22Rv1 (cell line): ENCODE measurements at regions not wholly inside any gene's neighbourhood (a gene's known extent, or its start where the extent isn't known, plus 50 kb on each side); places are given as distances from the start of the nearest gene placed in this dataset.
"Not testable (repeated sequence)": the region's sequence is repeated elsewhere in the genome, so short reads cannot be mapped to it uniquely, and the experiment has no call there.

ENCODE experiments used
- H3K27ac ChIP-seq: fragments of 450-650 bp; 2 replicates; pipeline ENCODE4 v1.5.1; 2017
- CTCF ChIP-seq: fragments of 450-650 bp; IDR thresholded peaks from 2 replicates; pipeline ENCODE4 v1.5.1; 2017; ENCODE audit warnings: mild to moderate bottlenecking
- ZFX ChIP-seq: fragments of 450-650 bp; IDR thresholded peaks from 2 replicates; pipeline ENCODE4 v1.6.1; 2017; ENCODE audit warnings: antibody characterized with exemption, borderline replicate concordance

GRCh38 chr1:204014336-204014735, 58.6 kb upstream of the SOX13 start:
- TF ChIP-seq CTCF (no peak), ZFX (no peak)
- no peak overlapping the region for H3K27ac ChIP-seq

GRCh38 chr1:204014961-204015360, 58.0 kb upstream of the SOX13 start:
- not testable (repeated sequence) for H3K27ac ChIP-seq

GRCh38 chr1:204017032-204017431, 55.9 kb upstream of the SOX13 start:
- no peak overlapping the region for H3K27ac ChIP-seq
- no peak for TF ChIP-seq ZFX
- TF ChIP-seq CTCF, result no peak

GRCh38 chr1:204018460-204018859, 54.5 kb upstream of the SOX13 start:
- peak overlapping the region; percentile 51 for H3K27ac ChIP-seq
- TF ChIP-seq CTCF (no peak), ZFX (no peak)
